ENCODE measurements at regions not wholly inside any gene's neighbourhood (a gene's known extent, or its start where the extent isn't known, plus 50 kb on each side); places are given as distances from the start of the nearest gene placed in this dataset.
"Not testable (repeated sequence)": the region's sequence is repeated elsewhere in the genome, so short reads cannot be mapped to it uniquely, and the experiment has no call there.

DNA sequence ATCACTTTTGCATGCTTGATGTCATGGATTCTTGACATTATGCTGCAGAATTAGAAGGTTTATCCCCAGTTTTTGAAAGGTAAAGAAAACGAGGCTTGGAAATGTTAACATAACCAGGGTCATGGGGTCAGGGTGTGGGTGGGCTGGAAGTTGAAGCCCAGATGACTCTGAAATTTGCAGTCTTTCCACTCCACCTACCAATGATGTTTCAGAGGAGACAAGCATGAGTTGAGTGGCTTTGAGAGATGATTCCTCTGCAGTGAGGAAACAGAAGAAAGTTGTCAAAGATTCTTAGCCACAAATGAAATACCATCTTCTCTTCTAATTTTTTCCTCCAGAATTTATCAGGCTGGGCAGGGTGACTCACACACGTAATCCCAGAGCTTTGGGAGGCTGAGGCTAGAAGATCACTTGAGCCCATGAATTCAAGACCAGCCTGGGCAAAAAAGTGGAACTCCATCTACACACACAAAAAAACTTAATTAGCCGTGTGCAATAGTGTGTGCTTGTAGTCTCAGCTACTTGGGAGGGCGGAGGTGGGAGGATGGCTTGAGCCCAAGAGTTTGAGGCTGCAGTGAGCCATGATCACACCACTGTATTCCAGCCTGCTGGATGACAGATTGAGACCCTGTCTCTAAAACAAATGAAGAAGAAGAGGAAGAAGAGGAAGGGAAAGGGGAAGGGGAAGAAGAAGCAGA is 239.1 kb upstream of the AUTS2 start:
- DNase-seq (ENCODE audit: extremely low read depth, low read depth) = no peak

DNA sequence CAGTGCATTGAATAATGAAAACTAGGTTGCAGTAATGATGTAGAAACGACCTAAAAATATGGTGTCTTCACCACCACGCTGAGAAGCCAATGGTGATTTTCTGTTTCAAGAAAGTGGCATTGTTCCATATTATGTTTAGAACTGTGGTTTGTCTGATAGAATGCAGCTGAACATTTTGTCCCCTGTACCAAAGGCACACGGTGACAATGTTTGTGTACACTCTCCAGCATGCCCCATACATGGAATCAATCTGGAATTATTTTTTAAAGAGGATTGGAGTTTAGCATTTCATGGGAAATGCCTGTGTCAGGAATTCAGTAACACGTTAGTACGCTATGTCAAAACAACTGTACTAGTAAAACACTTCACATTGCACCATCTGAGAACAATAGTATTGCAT is 237.4 kb upstream of the AUTS2 start:
- no peak for DNase-seq (ENCODE audit: extremely low read depth, low read depth)

DNA sequence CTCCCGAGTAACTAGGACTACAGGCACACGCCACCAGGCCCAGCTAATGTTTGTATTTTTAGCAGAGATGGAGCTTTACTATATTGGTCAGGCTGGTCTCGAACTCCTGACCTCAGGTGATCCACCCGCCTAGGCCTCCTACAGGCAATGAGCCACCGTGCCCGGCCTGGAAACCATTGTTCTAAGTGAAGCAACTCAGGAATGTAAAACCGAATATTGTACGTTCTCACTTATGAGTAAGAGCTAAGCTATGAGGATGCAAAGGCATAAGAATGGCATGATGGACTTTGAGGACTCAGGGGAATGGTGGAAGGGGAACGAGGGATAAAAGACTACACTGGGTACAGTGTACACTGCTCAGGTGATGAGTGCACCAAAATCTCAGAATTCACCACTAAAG is 235.1 kb upstream of the AUTS2 start:
- DNase-seq (ENCODE audit: extremely low read depth, low read depth) = no peak

DNA sequence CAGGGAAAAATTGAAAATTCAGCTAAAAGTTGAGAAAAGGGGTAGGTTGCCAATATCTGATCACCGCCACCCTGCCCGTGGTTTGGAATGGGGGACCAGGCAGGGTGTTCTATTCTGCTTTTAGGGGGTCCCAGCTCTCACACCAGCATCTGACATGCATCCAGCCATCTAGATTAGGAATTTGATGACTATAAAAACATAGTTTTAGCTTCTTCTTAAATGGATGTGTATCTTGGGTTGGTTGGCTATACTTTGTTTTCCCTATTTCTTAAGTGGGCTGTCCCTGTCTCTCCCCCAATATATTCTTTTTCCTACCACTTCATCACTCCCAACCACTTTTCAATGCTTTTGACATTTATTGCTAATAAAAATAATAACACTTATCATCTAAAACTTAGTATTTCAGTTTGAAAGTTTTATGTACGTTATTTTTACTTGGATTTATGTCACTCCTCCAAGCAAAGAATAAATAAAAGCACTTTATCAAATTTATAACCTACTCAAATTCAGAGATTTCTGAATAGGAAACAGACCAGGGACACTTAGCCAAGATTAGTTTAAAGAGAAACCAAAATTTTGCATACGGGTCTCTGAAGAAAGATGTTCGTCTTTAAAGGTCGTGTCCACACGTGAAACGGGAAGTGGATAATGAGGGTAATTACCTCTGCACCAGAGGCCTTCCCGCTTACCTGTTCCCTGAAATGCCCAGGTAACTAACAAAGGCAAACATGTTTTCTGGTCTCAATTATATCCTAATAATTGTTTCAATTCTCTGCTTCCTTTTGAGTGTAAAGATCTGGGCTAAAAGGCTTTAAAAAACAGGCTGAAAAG is 233.2 kb upstream of the AUTS2 start:
- DNase-seq (ENCODE audit: extremely low read depth, low read depth) = no peak

DNA sequence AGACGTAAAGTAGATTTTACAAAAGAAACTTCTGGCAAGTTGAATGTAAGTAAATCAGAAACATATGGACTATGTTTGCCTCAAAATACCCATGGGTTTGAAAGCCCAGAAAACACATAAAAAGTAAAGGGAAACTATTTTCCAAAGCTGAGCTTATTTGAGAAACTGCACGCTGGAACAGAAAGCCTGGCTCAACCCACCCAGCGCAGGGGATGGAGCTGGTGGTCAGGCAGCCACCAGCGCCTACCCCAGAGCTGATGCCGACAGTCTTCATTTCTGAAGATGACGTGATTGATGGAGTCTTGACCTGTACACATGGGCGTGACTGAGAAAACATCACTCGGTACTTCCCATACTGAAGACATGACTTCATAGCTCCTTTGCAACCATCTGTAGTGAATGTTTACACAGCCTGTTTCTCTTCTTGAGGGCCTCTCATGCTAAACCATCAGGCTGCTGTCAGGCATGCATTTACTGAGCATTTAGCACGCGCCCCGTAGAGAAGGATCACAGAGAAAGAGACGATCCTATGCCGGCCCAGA is 232.6 kb upstream of the AUTS2 start:
- DNase-seq (ENCODE audit: extremely low read depth, low read depth) = peak; percentile 51

DNA sequence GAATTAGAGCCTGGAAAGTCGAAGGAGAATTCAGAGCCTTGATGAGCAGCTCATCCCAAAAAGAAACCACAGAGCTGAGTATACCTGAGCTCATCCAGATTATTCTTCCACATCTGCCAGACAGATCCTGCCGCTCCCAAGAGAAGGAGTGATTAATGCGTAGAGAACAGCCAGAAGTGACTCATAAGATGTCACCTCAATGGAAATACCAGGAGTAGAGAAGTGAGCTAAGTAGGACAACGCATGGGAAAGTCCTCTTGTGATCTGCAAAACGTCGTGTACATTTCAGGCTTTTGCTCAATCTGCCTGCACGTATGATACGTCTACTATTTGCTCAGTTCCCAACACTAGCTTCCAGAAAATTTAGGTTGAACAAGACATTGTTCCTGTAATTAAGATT is 230.5 kb upstream of the AUTS2 start:
- peak; percentile 59 for DNase-seq (ENCODE audit: extremely low read depth, low read depth)

DNA sequence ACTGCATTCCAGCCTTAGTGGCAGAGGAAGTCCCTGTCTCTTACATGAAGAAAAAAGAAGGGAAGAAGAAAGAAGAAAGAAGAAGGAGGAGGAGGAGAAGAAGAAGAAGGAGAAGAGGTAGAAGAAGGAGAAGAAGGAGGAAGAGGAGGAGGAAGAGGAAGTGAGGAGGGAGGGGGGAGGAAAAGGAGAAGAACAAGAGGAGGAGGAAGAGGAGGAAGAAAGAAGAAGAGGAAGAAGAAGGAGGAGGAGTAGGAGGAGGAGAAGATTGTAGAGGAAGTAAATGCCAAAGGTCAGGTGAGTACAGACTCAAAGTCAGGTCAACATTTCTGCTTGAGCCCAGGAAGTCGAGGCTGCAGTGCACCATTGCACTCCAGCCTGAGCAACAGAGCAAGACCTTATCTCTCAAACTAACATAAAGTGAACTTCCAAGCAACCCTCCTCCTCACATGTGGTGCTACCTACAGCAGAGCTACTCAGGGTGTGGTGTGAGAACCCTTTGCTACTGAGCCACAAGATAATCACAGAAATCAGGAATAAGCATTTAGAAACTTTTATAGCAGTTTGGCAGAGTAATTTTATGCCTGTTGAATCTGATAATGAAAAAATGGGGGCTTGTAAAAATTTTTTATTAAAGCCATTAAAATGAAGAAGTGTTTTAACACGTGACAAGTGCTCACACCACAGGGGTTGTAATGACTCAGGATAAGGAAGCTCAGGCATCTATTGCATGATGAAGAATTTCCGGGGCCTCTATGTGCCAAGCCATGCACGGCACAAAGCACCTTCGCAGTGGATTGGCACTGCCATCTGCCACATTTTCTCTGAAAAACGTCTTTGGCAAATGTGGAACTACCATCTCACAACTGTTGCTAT is 224.9 kb upstream of the AUTS2 start:
- DNase-seq (ENCODE audit: extremely low read depth, low read depth) = peak; percentile 47

DNA sequence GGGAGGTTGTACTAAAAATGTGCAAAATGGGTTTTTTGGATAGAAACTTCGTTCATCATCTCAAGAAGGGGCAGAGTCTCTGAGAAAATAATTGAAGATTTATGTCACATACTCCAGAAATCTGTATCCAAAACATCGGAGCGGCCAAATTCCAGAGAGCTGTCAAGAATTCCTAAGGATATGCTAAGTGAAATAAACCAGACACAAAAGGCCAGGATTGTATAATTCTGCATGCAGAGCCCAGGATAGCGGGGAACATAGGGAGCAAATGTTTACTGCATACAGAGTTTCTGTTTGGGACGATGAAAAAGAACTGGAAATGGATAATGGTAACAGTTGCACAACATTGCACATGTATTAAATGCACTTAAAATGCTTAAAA is 224.2 kb upstream of the AUTS2 start:
- DNase-seq (ENCODE audit: extremely low read depth, low read depth) = no peak

DNA sequence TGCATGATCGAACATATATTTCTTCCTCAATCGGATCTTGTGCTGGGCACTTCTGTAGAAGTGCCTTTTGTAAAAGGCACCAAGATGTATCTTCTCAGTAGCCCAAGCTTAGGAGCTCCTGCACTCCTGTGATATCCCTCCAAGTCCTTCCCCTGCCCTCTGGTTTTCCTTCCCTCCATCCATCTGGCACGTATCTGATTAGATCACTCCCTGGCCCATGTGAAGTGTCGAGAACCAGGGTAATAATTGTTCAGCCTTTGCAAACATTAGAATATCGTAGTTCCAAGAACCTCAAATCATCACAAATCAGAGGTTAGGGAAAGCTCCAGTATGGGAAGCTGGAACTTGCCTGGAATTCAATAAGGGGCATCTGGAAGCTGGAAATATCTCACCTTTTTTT is 221.1 kb upstream of the AUTS2 start:
- DNase-seq (ENCODE audit: extremely low read depth, low read depth) = no peak

DNA sequence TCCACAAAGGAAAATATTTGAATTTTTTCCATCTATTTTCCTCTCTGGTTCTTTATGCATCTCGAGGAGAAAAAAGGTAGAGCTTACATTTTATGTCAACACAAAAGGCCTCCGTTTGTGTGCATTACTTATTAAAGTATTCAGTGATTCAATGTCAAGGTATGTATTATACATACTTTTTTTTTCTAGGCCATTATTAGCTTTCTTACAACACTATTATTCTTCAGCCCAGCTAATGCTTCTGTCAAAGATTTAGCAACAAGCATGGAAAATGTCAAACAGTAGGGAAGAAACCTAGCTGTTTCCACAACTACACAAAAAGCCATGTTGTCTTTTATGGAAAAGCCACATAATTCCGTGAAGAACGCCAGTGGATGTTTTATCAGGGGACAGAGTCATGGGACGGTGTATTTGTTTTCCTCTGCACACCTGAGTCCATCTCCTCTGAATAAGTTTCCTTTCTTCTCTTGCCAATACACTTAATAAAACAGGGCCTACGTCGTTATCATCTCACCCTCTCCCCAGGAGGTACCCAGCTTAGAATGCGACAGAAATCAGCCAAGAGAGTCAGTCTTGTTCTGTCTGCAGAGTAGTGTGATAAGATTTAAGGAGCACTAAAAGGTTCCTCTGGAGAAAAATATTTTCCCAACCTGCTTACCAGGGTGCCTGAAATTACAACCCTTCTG is 209.7 kb upstream of the AUTS2 start:
- DNase-seq (ENCODE audit: extremely low read depth, low read depth) = no peak

DNA sequence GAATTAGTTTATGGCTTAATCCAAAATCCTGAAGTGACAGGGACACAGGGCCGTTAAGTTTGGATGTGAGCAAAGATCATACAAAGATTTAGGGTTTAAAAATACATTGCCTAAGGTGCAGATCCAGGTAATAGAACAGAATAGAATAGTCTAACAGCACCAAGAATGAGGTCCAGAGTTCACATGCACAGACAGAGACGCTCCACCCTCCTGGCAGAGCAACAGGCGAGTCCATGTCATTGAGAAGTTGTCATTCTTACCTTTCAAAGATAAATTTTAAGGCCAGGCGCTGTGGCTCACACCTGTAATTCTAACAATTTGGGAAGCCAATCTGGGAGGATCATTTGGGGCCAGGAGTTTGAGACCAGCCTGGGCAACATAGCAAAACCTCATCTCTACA is 209.1 kb upstream of the AUTS2 start:
- no peak for DNase-seq (ENCODE audit: extremely low read depth, low read depth)

DNA sequence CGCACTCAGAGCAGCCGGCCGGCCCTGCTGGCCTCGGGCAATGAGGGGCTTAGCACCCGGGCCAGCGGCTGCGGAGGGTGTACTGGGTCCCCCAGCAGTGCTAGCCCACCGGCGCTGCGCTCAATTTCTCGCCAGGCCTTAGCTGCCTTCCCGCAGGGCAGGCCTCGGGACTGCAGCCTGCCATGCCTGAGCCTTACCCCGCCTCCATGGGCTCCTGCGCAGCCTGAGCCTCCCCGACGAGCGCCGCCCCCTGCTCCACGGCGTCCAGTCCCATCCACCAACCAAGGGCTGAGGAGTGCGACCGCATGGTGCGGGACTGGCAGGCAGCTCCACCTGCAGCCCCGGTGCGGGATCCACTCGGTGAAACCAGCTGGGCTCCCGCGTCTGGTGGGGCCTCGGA is 204.4 kb upstream of the AUTS2 start:
- not testable (repeated sequence) for DNase-seq (ENCODE audit: extremely low read depth, low read depth)

DNA sequence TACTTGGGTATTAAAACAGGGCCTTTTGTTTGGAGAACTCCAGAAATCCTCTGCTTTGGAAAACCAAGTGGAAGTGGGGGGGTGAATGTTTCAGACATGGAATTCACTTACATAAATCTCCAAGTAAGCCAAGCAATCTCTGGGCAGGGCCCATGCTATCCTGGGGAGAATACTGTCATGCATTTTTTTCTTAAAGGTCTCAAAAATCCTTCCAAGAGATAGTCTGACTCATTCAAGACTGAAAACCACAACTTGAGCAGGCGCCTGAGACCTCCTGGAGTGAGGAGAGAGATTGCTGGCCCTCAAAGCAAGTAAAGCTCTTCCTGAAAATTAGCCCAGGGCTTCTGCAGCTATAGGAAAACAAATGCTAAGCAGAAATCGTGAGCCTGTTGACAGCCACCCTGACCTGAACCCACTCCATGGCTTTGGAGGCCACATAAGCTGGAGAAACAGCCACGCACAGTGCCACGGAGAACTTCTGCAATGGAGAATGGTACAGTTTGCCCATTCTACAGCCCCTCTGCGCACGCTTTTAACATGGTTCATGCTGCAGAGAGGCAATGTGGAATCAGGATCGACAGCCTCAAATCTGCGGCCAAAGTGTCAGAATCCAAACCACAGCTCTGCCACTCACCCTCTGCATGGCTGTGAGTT is 203.1 kb upstream of the AUTS2 start:
- no peak for DNase-seq (ENCODE audit: extremely low read depth, low read depth)

DNA sequence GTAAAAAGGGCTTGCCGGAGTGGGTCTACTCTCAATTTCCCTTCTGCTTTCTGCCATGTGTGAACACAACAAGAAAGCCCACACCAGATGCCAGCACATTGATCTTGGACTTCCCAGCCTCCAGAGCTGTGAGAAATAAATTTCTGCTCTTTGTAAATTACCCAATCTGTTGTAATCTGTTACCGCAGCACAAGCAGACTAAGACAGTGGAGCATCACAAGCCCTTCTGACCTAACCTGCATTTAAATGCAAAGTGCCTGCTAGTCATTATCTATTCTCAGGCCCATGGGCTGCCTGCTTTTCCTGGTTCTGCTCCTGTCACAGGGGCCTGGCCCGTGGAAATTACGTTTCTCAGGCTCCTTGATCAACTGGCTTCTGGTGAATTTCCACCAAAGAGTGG is 199.3 kb upstream of the AUTS2 start:
- no peak for DNase-seq (ENCODE audit: extremely low read depth, low read depth)

DNA sequence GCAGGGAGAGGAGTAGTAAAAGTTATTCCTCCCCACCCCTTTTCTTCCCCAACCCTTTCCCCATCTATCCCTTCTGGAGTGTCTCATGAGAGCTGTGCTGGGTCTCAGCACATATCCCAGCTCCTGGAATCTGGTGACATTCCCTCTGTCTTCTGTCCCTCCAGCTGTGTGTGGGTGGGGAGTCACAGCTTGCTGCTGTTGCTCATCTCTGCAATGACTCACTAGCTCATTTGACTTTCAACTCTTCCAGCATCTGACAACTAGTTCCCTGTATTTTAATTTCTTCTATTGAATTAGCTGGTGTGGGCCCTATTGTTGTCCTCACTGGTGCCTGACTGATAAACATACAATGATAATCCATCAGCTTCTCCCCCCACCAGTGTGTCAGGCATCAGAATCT is 198.9 kb upstream of the AUTS2 start:
- peak; percentile 33 for DNase-seq (ENCODE audit: extremely low read depth, low read depth)

DNA sequence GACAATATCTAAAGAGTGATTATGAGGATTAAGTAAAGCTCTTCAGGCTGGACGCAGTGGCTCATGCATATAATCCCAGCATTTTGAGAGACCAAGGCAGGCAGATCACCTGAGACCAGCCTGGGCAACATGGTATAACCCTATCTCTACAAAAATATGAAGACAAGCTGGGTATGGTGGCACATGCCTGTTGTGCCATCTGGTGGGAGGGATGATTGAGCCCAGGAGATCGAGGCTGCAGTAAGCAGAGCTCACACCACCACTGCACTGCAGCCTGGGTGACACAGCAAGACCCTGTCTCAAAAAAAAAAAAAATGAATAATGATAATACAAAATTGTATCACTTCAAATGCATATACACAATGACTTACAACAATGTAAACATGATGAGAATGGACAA is 195.6 kb upstream of the AUTS2 start:
- peak; percentile 32 for DNase-seq (ENCODE audit: extremely low read depth, low read depth)

DNA sequence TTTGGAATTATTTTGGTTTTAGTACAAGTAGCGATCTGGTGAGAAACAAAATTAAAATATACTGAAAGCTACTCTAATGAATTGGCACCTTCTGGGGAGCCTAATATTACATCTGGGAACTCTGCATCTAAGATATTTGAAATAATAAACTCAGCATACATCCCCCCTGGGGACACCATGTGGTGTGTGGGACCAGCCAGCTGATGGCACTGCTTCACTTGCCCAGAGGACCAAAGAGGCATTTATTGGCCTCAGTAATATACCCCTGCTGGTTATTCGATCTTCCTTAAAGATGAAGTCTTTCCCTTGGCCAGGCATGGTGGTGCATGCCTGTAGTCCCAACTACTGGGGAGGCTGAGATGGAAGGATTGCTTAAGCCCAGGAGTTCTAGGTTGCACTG is 195.1 kb upstream of the AUTS2 start:
- DNase-seq (ENCODE audit: extremely low read depth, low read depth) = peak; percentile 29

DNA sequence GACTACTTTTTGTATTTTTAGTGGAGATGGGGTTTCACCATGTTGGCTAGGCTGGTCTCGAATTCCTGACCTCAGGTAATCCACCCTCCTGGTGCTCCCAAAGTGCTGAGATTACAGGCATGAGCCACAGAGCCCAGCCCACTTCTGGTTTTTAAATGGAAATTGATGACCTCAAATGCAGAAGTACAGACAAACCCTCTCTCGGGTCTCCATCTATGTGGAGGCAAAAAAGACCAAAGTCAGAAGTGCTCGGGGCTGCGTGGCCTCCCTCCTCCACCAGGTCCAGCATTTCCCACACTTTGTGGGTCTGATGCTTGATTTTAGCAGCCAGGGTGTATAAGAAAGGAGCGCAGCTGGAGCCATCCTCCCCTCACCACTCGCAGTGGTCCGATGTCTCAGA is 187.3 kb upstream of the AUTS2 start:
- no peak for DNase-seq (ENCODE audit: extremely low read depth, low read depth)

DNA sequence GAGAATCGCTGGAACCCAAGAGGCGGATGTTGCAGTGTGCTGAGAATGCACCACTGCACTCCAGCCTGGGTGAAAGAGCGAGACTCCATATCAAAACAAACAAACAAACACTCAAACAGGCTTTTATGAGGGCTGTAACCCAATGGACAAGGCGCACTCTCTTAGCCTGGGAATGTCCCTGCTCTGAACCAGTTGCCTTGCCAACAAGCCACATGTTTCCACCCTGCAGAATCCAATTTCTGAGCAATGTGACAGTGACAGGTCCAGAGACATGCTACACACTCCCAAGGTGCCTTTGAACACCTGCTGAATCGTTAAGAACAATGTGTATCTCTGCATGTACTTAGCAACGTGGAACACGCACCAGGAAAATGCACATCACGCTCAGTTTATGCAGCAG is 186.8 kb upstream of the AUTS2 start:
- DNase-seq (ENCODE audit: extremely low read depth, low read depth) = no peak

All from NCI-H460 (cell line).